ENCODE measurements at regions not wholly inside any gene's neighbourhood (a gene's known extent, or its start where the extent isn't known, plus 50 kb on each side); places are given as distances from the start of the nearest gene placed in this dataset.

DNA sequence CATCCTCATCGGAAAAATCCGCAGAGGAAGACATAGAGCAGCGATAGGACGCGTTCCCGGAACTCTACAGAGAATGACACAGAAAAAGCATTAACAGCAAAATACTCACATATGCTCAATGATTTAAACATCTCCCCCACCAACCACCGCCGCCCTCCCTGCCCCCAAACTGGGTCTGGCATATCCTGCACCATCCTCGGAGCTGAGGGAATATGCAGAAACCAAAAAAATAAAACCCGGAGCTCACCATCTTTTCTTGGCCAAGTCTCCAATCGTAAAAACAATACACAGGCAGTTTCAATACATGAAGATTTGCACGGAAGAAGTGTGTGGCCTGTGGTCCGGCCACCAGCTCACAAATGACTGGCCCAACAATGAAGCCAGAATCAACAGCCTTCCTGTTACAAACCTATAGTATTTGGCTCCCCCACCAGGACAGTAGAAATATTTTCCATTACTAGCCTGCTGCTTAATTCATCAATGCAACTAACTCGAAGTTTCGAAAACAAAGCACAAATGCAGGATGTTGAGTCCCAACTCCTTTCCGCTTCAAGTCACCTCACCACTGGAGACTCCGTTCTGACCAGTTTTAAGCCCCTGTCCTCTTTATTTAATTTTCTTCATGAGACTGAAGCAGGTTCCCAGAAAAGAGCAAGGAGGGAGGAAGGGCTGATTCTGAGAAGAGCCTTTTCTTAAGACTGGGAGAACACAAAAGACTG is 103.2 kb upstream of the BEND6 start:
- Histone ChIP-seq H3K4me3 (ENCODE audit: low read length) (peak overlapping the region; percentile 24), H3K36me3 (ENCODE audit: control insufficient read depth, insufficient read depth, low read length) (no peaks in the 10 kb centered on the region), H3K27ac (ENCODE audit: low read length) (peak overlapping the region; percentile 11), H3K27me3 (ENCODE audit: control insufficient read depth, insufficient read depth, low read length) (peaks cover 10% of the 10 kb centered on the region), H3K4me1 (ENCODE audit: control insufficient read depth, insufficient read depth, low read length) (no peaks in the 10 kb centered on the region), H3K9me3 (ENCODE audit: control insufficient read depth, low read depth, low read length) (no peaks in the 10 kb centered on the region)
- DNase-seq = peak; percentile 48 to 67
- WGBS (ENCODE audit: insufficient coverage, low lambda C conversion rate) = 0% methylated on average over 1 of the region's 17 CpGs

DNA sequence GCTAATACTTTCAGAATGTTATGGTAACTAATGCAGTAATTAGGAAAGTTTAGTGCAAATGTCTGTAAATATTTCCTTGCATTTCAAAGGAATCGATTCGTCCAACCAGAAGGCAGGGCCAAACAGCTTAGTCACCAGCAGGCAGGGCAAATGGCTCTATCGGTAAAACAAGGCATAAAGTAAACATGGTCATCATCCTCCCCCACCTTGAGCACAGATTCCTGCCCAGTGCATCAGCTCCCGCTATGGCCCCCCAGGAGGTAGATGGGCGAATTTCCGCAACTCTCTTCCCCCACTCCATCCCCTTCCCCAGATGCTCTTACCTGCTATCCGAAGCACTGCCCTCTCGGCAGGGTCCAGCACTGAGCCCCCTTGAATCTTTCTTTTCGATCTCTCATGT is 103.8 kb upstream of the BEND6 start:
- H3K9me3 ChIP-seq (ENCODE audit: control insufficient read depth, low read depth, low read length) = no peaks in the 10 kb centered on the region
- H3K4me3 ChIP-seq (ENCODE audit: low read length) = peak overlapping the region; percentile 24
- no CpG with 5 or more reads among the region's 9 CpGs for WGBS (ENCODE audit: insufficient coverage, low lambda C conversion rate)
- no peak for DNase-seq
- no peak overlapping the region for H3K27ac ChIP-seq (ENCODE audit: low read length)
- H3K36me3 ChIP-seq (ENCODE audit: control insufficient read depth, insufficient read depth, low read length) = no peaks in the 10 kb centered on the region
- peaks cover 10% of the 10 kb centered on the region for H3K27me3 ChIP-seq (ENCODE audit: control insufficient read depth, insufficient read depth, low read length)
- H3K4me1 ChIP-seq (ENCODE audit: control insufficient read depth, insufficient read depth, low read length) = no peaks in the 10 kb centered on the region

DNA sequence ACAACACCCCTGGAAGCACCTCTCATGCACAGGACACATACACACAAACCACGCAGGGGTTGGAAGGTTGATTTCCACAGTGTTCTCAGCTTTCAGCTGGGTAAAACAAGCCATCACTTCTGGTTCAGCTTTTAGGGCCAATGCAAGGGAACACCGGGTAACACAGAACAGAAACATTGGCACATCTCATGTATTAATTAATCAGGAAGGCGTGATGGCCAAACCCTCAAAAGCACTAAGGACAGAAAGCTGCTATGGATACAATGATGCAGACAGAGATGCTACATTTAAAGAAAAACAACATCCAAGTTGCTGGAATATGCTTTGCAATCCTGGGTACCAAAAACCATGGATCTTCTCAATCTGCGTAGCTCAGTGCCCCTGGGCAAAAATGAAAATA is 104.3 kb upstream of the BEND6 start:
- no peak overlapping the region for H3K27ac ChIP-seq (ENCODE audit: low read length)
- no CpG with 5 or more reads among the region's 4 CpGs for WGBS (ENCODE audit: insufficient coverage, low lambda C conversion rate)

DNA sequence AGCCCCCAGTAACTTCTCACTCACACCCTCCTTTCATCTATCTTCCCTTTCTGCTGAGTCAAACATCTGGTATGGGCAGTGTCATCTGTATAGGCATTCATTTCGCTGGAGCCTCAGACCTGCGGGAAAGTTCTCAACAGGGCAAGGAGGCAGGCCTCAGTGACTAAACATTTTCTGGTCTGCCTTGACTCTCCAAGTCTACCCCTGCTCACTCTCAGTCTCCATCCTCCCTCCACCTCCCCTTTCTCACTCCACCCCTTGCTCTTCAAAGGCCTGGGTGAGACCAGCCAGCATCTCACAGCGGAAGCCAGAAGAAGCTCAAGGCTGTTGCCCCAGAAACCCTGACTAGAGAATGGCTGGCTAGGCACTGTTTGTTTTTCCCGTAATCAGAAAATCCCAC is 105.0 kb upstream of the BEND6 start:
- Histone ChIP-seq H3K4me1 (ENCODE audit: control insufficient read depth, insufficient read depth, low read length) (no peaks in the 10 kb centered on the region), H3K27me3 (ENCODE audit: control insufficient read depth, insufficient read depth, low read length) (peaks cover 10% of the 10 kb centered on the region), H3K36me3 (ENCODE audit: control insufficient read depth, insufficient read depth, low read length) (no peaks in the 10 kb centered on the region), H3K9me3 (ENCODE audit: control insufficient read depth, low read depth, low read length) (no peaks in the 10 kb centered on the region), H3K27ac (ENCODE audit: low read length) (no peak overlapping the region), H3K4me3 (ENCODE audit: low read length) (no peak overlapping the region)
- DNase-seq = no peak
- no CpG with 5 or more reads among the region's 4 CpGs for WGBS (ENCODE audit: insufficient coverage, low lambda C conversion rate)

More for the DNA sequence above, 104.3 kb upstream of the BEND6 start:
- DNase-seq = no peak
- H3K9me3 ChIP-seq (ENCODE audit: control insufficient read depth, low read depth, low read length) = no peaks in the 10 kb centered on the region
- H3K36me3 ChIP-seq (ENCODE audit: control insufficient read depth, insufficient read depth, low read length) = no peaks in the 10 kb centered on the region
- peaks cover 10% of the 10 kb centered on the region for H3K27me3 ChIP-seq (ENCODE audit: control insufficient read depth, insufficient read depth, low read length)
- H3K4me3 ChIP-seq (ENCODE audit: low read length) = peak overlapping the region; percentile 24
- no peaks in the 10 kb centered on the region for H3K4me1 ChIP-seq (ENCODE audit: control insufficient read depth, insufficient read depth, low read length)

DNA sequence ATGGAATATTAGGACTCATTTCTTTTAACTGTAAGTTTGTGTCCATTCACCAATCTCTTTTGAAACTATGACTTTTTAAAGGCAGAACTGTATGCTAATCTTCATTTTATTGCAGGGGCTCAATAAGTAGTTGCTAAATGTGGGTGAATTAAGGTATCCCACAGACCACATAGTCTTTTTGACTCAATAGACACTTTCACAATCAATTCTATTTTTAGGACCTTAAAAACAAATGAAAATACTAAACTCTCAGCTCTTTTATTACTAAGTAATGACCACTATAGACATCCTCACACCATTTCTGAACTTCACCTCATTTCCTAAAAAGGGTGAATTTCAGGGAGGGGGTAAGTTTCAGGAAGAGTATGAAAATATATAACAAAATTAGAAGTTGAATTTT is 106.8 kb upstream of the BEND6 start:
- Histone ChIP-seq H3K4me1 (ENCODE audit: control insufficient read depth, insufficient read depth, low read length) (peaks cover 3% of the 10 kb centered on the region), H3K4me3 (ENCODE audit: low read length) (no peak overlapping the region)
- DNase-seq = no peak

DNA sequence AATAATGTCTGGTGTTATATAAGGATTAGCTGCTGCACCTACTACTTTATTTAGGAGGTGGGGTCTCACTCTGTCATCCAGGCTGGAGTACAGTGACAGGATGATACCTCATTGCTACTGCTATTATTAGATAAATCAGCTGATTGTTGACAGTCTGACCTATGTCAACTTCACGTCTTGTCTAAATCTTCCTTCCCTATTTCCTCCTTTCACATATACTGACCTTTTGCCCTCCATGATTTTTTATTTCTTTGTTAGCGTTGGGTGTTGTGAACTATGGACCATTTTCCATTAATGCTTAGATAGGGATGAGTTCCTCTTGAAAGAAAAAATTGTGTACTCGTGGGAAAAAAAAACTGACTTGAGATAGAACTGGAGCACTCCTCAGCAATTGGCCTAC is 109.9 kb upstream of the BEND6 start:
- Histone ChIP-seq H3K36me3 (ENCODE audit: control insufficient read depth, insufficient read depth, low read length) (no peaks in the 10 kb centered on the region), H3K27ac (ENCODE audit: low read length) (no peak overlapping the region), H3K4me1 (ENCODE audit: control insufficient read depth, insufficient read depth, low read length) (peaks cover 3% of the 10 kb centered on the region), H3K27me3 (ENCODE audit: control insufficient read depth, insufficient read depth, low read length) (peaks cover 19% of the 10 kb centered on the region), H3K4me3 (ENCODE audit: low read length) (no peak overlapping the region), H3K9me3 (ENCODE audit: control insufficient read depth, low read depth, low read length) (no peaks in the 10 kb centered on the region)
- peak in 1 of 2 donors; percentile 73 for DNase-seq
- 8% methylated on average over 2 of the region's 3 CpGs for WGBS (ENCODE audit: insufficient coverage, low lambda C conversion rate)

More for the DNA sequence above, 106.8 kb upstream of the BEND6 start:
- Histone ChIP-seq H3K27me3 (ENCODE audit: control insufficient read depth, insufficient read depth, low read length) (peaks cover 13% of the 10 kb centered on the region), H3K36me3 (ENCODE audit: control insufficient read depth, insufficient read depth, low read length) (no peaks in the 10 kb centered on the region), H3K27ac (ENCODE audit: low read length) (no peak overlapping the region), H3K9me3 (ENCODE audit: control insufficient read depth, low read depth, low read length) (no peaks in the 10 kb centered on the region)

DNA sequence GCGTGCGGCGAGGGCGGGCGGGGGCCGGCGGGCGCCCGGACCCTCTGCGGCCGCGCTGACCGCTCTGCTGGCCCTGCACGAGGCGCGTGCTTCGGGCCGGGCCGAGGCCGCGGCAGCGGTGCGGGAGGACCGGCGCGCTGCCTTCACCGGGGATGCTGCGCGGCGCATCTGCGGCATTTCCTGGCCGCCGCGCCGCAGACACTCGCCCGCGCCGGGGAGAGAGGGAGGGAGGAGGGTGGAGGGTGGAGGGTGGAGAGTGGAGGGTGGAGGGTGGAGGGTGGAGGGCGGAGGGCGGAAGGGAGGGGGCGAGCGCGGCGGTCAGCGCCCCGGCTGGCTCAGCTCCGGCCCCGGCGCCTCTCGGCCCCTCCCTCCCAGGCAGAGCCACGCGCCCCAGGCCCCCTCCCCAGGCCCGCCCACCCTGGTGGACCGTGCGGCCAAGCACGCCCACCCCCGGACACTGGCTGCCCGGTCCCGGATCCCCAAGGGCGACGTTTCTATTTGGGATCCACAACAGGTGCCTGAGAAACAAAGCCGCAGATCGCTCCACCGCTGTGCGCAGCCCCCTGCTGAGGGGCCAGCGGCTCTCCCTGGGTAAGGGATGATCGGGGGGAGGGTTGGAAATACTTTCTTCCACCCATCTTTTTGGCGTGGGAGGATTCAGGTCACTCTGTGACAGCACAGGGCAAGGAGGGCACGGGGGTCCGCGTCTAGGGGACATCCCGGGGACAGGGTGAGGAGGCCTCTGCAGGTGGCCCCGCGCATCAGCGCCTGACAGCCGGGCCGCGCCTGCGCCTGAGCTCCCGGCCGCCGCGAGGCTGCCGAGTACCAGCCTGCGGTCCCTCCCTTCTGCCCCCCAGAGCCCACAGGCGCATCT is 111.2 kb upstream of the BEND6 start:
- Histone ChIP-seq H3K4me1 (ENCODE audit: control insufficient read depth, insufficient read depth, low read length) (peaks cover 3% of the 10 kb centered on the region), H3K36me3 (ENCODE audit: control insufficient read depth, insufficient read depth, low read length) (no peaks in the 10 kb centered on the region), H3K27ac (ENCODE audit: low read length) (peak overlapping the region; percentile 44), H3K9me3 (ENCODE audit: control insufficient read depth, low read depth, low read length) (no peaks in the 10 kb centered on the region), H3K4me3 (ENCODE audit: low read length) (peak overlapping the region; percentile 48), H3K27me3 (ENCODE audit: control insufficient read depth, insufficient read depth, low read length) (peaks cover 19% of the 10 kb centered on the region)
- DNase-seq = peak; percentile 69 to 78
- no CpG with 5 or more reads among the region's 87 CpGs for WGBS (ENCODE audit: insufficient coverage, low lambda C conversion rate)

DNA sequence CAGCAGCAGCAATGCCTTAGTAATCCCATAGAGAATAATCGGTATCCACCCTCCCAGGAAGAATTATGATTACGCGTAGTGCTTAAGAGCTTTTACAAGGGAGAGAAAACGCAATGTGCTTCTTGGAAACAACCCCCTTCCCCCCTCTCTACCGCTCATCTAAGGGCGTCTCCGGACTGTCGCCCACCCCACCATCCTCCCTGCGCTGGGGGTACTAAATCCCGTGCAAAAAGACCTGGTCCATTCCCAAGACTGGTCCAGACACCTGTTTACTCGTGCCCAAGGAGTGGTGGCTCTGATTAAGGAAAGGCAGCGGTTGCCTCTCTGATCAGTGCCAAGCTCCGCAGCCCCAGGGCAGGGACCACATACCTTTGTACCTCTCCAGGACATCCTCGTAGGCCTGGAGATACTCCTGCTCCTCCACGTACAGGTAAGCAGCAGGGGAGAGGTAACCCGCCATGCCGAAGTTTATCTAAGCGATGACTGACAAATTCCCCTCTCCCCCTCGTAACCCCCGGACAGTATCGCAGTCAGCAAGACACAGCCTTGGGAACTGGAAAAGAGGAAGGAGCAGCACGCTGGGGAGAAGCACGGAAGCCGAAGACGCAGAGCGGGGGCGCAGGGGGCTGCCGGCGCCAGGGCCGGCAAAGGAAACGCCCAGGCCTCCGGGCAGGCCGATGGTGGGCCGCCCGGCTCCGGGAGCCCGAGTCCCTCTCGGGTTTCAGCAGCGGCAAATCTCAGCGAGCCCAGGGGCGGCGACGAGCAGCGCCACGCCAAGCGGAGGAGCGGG is 112.0 kb upstream of the BEND6 start:
- H3K36me3 ChIP-seq (ENCODE audit: control insufficient read depth, insufficient read depth, low read length) = no peaks in the 10 kb centered on the region
- peak in 1 of 2 donors; percentile 47 for DNase-seq
- H3K4me1 ChIP-seq (ENCODE audit: control insufficient read depth, insufficient read depth, low read length) = peaks cover 3% of the 10 kb centered on the region
- no peaks in the 10 kb centered on the region for H3K9me3 ChIP-seq (ENCODE audit: control insufficient read depth, low read depth, low read length)
- WGBS (ENCODE audit: insufficient coverage, low lambda C conversion rate) = no CpG with 5 or more reads among the region's 47 CpGs
- H3K27me3 ChIP-seq (ENCODE audit: control insufficient read depth, insufficient read depth, low read length) = peaks cover 19% of the 10 kb centered on the region
- H3K4me3 ChIP-seq (ENCODE audit: low read length) = peak overlapping the region; percentile 45
- H3K27ac ChIP-seq (ENCODE audit: low read length) = peak overlapping the region; percentile 28

DNA sequence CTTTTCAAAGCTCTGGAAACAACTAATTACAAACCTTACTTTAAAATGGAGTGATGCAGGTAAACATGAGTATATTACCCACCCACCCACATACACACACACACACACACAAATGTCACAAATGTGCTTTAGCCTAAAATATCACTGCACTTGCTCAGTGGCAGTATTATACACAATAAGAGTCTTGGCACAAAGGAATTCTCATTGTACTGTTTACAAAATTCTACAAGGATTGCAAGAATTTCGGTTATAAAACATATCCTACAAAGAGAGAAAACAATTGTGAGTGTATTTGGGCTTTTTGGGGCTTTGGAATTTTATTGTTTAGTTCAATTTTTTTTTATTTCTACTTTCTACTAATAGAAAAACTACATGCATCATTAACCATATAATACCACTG is 113.2 kb upstream of the BEND6 start:
- Histone ChIP-seq H3K9me3 (ENCODE audit: control insufficient read depth, low read depth, low read length) (no peaks in the 10 kb centered on the region), H3K27ac (ENCODE audit: low read length) (no peak overlapping the region), H3K27me3 (ENCODE audit: control insufficient read depth, insufficient read depth, low read length) (peaks cover 19% of the 10 kb centered on the region), H3K4me3 (ENCODE audit: low read length) (no peak overlapping the region), H3K4me1 (ENCODE audit: control insufficient read depth, insufficient read depth, low read length) (peaks cover 3% of the 10 kb centered on the region), H3K36me3 (ENCODE audit: control insufficient read depth, insufficient read depth, low read length) (no peaks in the 10 kb centered on the region)
- no CpG with 5 or more reads among the region's 1 CpG for WGBS (ENCODE audit: insufficient coverage, low lambda C conversion rate)
- DNase-seq = no peak

DNA sequence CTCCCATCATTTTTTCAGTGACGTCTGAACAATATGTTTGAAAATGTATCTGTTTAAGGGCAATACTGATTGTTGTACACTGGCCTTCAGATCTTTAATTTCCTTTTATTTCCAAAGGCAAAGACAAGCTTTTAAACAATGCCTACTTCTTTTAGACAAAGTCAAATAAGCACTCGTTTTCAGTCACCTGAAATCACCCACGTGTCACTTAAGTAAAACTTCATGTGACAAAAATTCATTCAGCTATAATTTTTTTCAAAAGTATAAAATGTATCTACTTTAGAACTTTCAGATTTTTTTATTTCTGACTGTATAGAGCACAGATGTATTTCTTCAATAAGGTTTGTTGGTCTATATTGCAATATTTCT is 113.5 kb upstream of the BEND6 start:
- Histone ChIP-seq H3K4me1 (ENCODE audit: control insufficient read depth, insufficient read depth, low read length) (peaks cover 3% of the 10 kb centered on the region), H3K27me3 (ENCODE audit: control insufficient read depth, insufficient read depth, low read length) (peaks cover 19% of the 10 kb centered on the region), H3K4me3 (ENCODE audit: low read length) (no peak overlapping the region), H3K36me3 (ENCODE audit: control insufficient read depth, insufficient read depth, low read length) (no peaks in the 10 kb centered on the region), H3K27ac (ENCODE audit: low read length) (no peak overlapping the region), H3K9me3 (ENCODE audit: control insufficient read depth, low read depth, low read length) (no peaks in the 10 kb centered on the region)
- no peak for DNase-seq
- WGBS (ENCODE audit: insufficient coverage, low lambda C conversion rate) = 58% methylated on average over 2 of the region's 3 CpGs
